PC-9 (cell line): ENCODE measurements at regions not wholly inside any gene's neighbourhood (a gene's known extent, or its start where the extent isn't known, plus 50 kb on each side); places are given as distances from the start of the nearest gene placed in this dataset.

ENCODE experiments used
- EZH2 ChIP-seq: fragments of 200-600 bp; sonication (generic); IDR thresholded peaks from 2 replicates; pipeline ENCODE4 v1.8.0; 2017; ENCODE audit warnings: antibody characterized with exemption, low read depth
- TF ChIP-seq, protein P1 (sequence below): fragments of 200-600 bp; sonication (generic); conservative IDR thresholded peaks from 2 replicates; pipeline ENCODE4 v1.6.1; 2017; ENCODE audit warnings: mixed run types, antibody characterized with exemption, mild to moderate bottlenecking, moderate library complexity

GRCh38 chr6:166703149-166703710, 76.2 kb upstream of the RPS6KA2 start:
- TF ChIP-seq, protein P1, sequence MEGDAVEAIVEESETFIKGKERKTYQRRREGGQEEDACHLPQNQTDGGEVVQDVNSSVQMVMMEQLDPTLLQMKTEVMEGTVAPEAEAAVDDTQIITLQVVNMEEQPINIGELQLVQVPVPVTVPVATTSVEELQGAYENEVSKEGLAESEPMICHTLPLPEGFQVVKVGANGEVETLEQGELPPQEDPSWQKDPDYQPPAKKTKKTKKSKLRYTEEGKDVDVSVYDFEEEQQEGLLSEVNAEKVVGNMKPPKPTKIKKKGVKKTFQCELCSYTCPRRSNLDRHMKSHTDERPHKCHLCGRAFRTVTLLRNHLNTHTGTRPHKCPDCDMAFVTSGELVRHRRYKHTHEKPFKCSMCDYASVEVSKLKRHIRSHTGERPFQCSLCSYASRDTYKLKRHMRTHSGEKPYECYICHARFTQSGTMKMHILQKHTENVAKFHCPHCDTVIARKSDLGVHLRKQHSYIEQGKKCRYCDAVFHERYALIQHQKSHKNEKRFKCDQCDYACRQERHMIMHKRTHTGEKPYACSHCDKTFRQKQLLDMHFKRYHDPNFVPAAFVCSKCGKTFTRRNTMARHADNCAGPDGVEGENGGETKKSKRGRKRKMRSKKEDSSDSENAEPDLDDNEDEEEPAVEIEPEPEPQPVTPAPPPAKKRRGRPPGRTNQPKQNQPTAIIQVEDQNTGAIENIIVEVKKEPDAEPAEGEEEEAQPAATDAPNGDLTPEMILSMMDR = no peak
- TF ChIP-seq EZH2 = no peak
